IMR-90 (cell line): ENCODE measurements at regions not wholly inside any gene's neighbourhood (a gene's known extent, or its start where the extent isn't known, plus 50 kb on each side); places are given as distances from the start of the nearest gene placed in this dataset.
A peak's percentile ranks its signal among the peaks of the same experiment; 100 is the strongest.

Source experiments
- ATAC-seq: fragments of 200-7000 bp; cut with Tn5 transposase; 2 replicates; pipeline ENCODE4 v1.9.1; 2020; ENCODE audit warnings: low read depth, mild to moderate bottlenecking, moderate library complexity
- BruUV-seq: library from RNA; stranded (reverse); fragments of 400-500 nt; replicated peaks from 2 replicates; lab custom pipeline; 2021; lab: Mats Ljungman, UMichigan
- CTCF ChIA-PET: fragments of 300-600 bp; formaldehyde crosslinking; extraction: SDS; loops from one replicate; lab custom pipeline; 2021; ENCODE audit warnings: antibody characterized with exemption; lab: Yijun Ruan, JAX
- POLR2A ChIA-PET: fragments of 300-600 bp; sonication (Branson Sonifier 250); formaldehyde crosslinking; loops from one replicate; lab custom pipeline; 2022; ENCODE audit warnings: antibody characterized with exemption; ENCODE audit not compliant: unreplicated experiment; lab: Charles Lee
- DNase-seq: peaks from one replicate; pipeline ENCODE4 v3.0.0; 2013
- H2AFZ ChIP-seq: replicated peaks from 2 replicates; pipeline ENCODE3; 2013; ENCODE audit warnings: low read length, mild to moderate bottlenecking; ENCODE audit not compliant: poor library complexity
- H2AK5ac ChIP-seq: 2 replicates; pipeline ENCODE4 v1.6.1; 2013; ENCODE audit warnings: low read depth, low read length, inconsistent platforms
- H2AK9ac ChIP-seq: replicated peaks from 2 replicates; pipeline ENCODE3; 2013; ENCODE audit warnings: mild to moderate bottlenecking, low read depth, low read length, moderate library complexity; ENCODE audit not compliant: poor library complexity
- H2BK120ac ChIP-seq: 2 replicates; pipeline ENCODE4 v1.6.1; 2013; ENCODE audit warnings: low read depth, low read length, inconsistent platforms
- H2BK15ac ChIP-seq: 3 replicates; pipeline ENCODE4 v1.6.1; 2013; ENCODE audit warnings: low read depth, low read length, inconsistent platforms
- H2BK20ac ChIP-seq: 2 replicates; pipeline ENCODE4 v1.6.1; 2013; ENCODE audit warnings: low read depth, mild to moderate bottlenecking, inconsistent platforms, low read length, moderate library complexity
- H2BK5ac ChIP-seq: 2 replicates; pipeline ENCODE4 v1.6.1; 2013; ENCODE audit warnings: mild to moderate bottlenecking, low read depth, low read length, inconsistent platforms; ENCODE audit not compliant: poor library complexity, severe bottlenecking
- H3K14ac ChIP-seq: replicated peaks from 2 replicates; pipeline ENCODE4 v1.6.1; 2013; ENCODE audit warnings: low read depth, low read length, inconsistent platforms
- H3K18ac ChIP-seq: 2 replicates; pipeline ENCODE4 v1.6.1; 2013; ENCODE audit warnings: low read depth, low read length, control low read depth
- H3K23ac ChIP-seq: 2 replicates; pipeline ENCODE4 v1.6.1; 2013; ENCODE audit warnings: low read depth, low read length, inconsistent platforms
- H3K27ac ChIP-seq: 2 replicates; pipeline ENCODE4 v1.5.1; 2013; ENCODE audit warnings: mild to moderate bottlenecking, control low read depth, low read length; ENCODE audit not compliant: insufficient read depth
- H3K27me3 ChIP-seq: 2 replicates; pipeline ENCODE4 v1.6.1; 2013; ENCODE audit warnings: low read length; ENCODE audit not compliant: control insufficient read depth, insufficient read depth
- H3K36me3 ChIP-seq: 2 replicates; pipeline ENCODE4 v1.6.1; 2013; ENCODE audit warnings: low read length, mixed read lengths; ENCODE audit not compliant: control insufficient read depth, insufficient read depth
- H3K4ac ChIP-seq: 2 replicates; pipeline ENCODE4 v1.6.1; 2013; ENCODE audit warnings: low read depth, low read length, inconsistent platforms
- H3K4me1 ChIP-seq: 2 replicates; pipeline ENCODE4 v1.6.1; 2013; ENCODE audit warnings: low read length, mixed read lengths; ENCODE audit not compliant: control insufficient read depth, insufficient read depth
- H3K4me2 ChIP-seq: 2 replicates; pipeline ENCODE4 v1.6.1; 2013; ENCODE audit warnings: low read depth, mild to moderate bottlenecking, control low read depth, low read length, moderate library complexity
- H3K4me3 ChIP-seq: 2 replicates; pipeline ENCODE4 v1.5.1; 2013; ENCODE audit warnings: low read depth, mild to moderate bottlenecking, control low read depth, low read length, moderate library complexity; ENCODE audit not compliant: insufficient read depth
- H3K56ac ChIP-seq: 2 replicates; pipeline ENCODE4 v1.6.1; 2013; ENCODE audit warnings: low read length, inconsistent platforms; ENCODE audit not compliant: insufficient read depth; ENCODE audit errors: extremely low read depth
- H3K79me1 ChIP-seq, 2 experiments: 2 replicates each; pipeline ENCODE4 v1.6.1; 2013; ENCODE audit warnings: low read length in 2 of 2, inconsistent platforms in 1 of 2, low read depth in 1 of 2
- H3K9ac ChIP-seq: 2 replicates; pipeline ENCODE4 v1.6.1; 2013; ENCODE audit warnings: low read depth, low read length, control low read depth
- H3K9me1 ChIP-seq: 2 replicates; pipeline ENCODE4 v1.6.1; 2013; ENCODE audit warnings: low read length, inconsistent platforms; ENCODE audit not compliant: insufficient read depth
- H3K9me3 ChIP-seq: 2 replicates; pipeline ENCODE4 v1.6.1; 2013; ENCODE audit warnings: low read length; ENCODE audit not compliant: control insufficient read depth, insufficient read depth
- H4K20me1 ChIP-seq: 2 replicates; pipeline ENCODE4 v1.6.1; 2013; ENCODE audit warnings: low read length, inconsistent platforms; ENCODE audit not compliant: insufficient read depth
- H4K5ac ChIP-seq: 2 replicates; pipeline ENCODE4 v1.6.1; 2013; ENCODE audit warnings: mild to moderate bottlenecking, low read depth, low read length, control low read depth
- H4K8ac ChIP-seq, 2 experiments: 2 replicates each; pipeline ENCODE4 v1.6.1; 2013; ENCODE audit warnings: low read depth in 2 of 2, low read length in 2 of 2, control low read depth in 1 of 2, inconsistent platforms in 1 of 2
- H4K91ac ChIP-seq: 2 replicates; pipeline ENCODE4 v1.6.1; 2013; ENCODE audit warnings: low read depth, low read length, inconsistent platforms; ENCODE audit not compliant: insufficient read depth
- CEBPB ChIP-seq: IDR thresholded peaks from 2 replicates; pipeline ENCODE4 v1.6.1; 2012; ENCODE audit warnings: low read depth, low read length, improper control_type of control experiment
- MAFK ChIP-seq: IDR thresholded peaks from 2 replicates; pipeline ENCODE4 v1.6.1; 2012; ENCODE audit warnings: low read depth, low read length, improper control_type of control experiment
- POLR2A ChIP-seq: IDR thresholded peaks from 2 replicates; pipeline ENCODE4 v1.6.1; 2012; ENCODE audit warnings: mild to moderate bottlenecking, low read depth, low read length
- SMC3 ChIP-seq: fragments of 150-350 bp; IDR thresholded peaks from 2 replicates; pipeline ENCODE4 v1.6.1; 2016; ENCODE audit warnings: low read depth, mild to moderate bottlenecking, antibody characterized with exemption, low read length, moderate library complexity
- dilution Hi-C: fragments of 300-500 bp; cut with HindIII; formaldehyde crosslinking; loops from one replicate; pipeline ENCODE4 v1.14.3; 2018; ENCODE audit warnings: low sequenced_read_pairs; ENCODE audit not compliant: unreplicated experiment
- in situ Hi-C: fragments of 300-500 bp; cut with MboI; formaldehyde crosslinking; loops from 3 replicates; pipeline ENCODE4 v1.14.3; 2019; ENCODE audit warnings: low sequenced_read_pairs, inconsistent platforms, mixed read lengths
- intact Hi-C: fragments of 100-400 bp; cut with micrococcal nuclease; formaldehyde crosslinking; loops from 2 replicates; pipeline ENCODE4 v1.10.0; 2022
- TF ChIP-seq, protein P1 (sequence below): conservative IDR thresholded peaks from 2 replicates; pipeline ENCODE4 v1.5.1; 2012; ENCODE audit warnings: mild to moderate bottlenecking, low read depth, low read length, improper control_type of control experiment

- no peak overlapping the region for H3K14ac ChIP-seq
- dilution Hi-C loops (no loop called here), intact Hi-C loops (no loop called here), in situ Hi-C loops (no loop called here)
- H2AK5ac ChIP-seq, result no peak overlapping the region
- CTCF ChIA-PET, result no interaction called here
- H4K8ac ChIP-seq, result no peak overlapping the region
- H3K4me2 ChIP-seq, result no peak overlapping the region
- no peak overlapping the region for H2AFZ ChIP-seq
- no peak overlapping the region for H2BK5ac ChIP-seq
- H3K27me3 ChIP-seq, result no peaks in the 10 kb centered on the region
- H3K79me1 ChIP-seq, result no peaks in the 10 kb centered on the region
- no peak overlapping the region for H3K4ac ChIP-seq
- no peak overlapping the region for H3K27ac ChIP-seq
- no peak overlapping the region for H2AK9ac ChIP-seq
- no peak overlapping the region for H2BK20ac ChIP-seq
- H3K4me1 ChIP-seq, result peaks cover 1% of the 10 kb centered on the region; the same call in 1 of the 2 replicates
- no TSS peak for BruUV-seq
- no peak overlapping the region for H4K5ac ChIP-seq
- no peaks in the 10 kb centered on the region for H3K9me3 ChIP-seq
- no peak overlapping the region for H3K4me3 ChIP-seq
- POLR2A ChIA-PET, result no interaction called here
- H3K9ac ChIP-seq, result no peak overlapping the region
- H3K36me3 ChIP-seq, result no peaks in the 10 kb centered on the region
- TF ChIP-seq SMC3, result no peak
- no peak for TF ChIP-seq CEBPB
- no peak for TF ChIP-seq POLR2A
- TF ChIP-seq, protein P1, sequence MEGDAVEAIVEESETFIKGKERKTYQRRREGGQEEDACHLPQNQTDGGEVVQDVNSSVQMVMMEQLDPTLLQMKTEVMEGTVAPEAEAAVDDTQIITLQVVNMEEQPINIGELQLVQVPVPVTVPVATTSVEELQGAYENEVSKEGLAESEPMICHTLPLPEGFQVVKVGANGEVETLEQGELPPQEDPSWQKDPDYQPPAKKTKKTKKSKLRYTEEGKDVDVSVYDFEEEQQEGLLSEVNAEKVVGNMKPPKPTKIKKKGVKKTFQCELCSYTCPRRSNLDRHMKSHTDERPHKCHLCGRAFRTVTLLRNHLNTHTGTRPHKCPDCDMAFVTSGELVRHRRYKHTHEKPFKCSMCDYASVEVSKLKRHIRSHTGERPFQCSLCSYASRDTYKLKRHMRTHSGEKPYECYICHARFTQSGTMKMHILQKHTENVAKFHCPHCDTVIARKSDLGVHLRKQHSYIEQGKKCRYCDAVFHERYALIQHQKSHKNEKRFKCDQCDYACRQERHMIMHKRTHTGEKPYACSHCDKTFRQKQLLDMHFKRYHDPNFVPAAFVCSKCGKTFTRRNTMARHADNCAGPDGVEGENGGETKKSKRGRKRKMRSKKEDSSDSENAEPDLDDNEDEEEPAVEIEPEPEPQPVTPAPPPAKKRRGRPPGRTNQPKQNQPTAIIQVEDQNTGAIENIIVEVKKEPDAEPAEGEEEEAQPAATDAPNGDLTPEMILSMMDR, result no peak
- TF ChIP-seq MAFK, result no peak
- peak; percentile 7 for DNase-seq
- H4K20me1 ChIP-seq, result no peaks in the 10 kb centered on the region
- H3K18ac ChIP-seq, result no peak overlapping the region
- H2BK120ac ChIP-seq, result no peak overlapping the region
- H3K9me1 ChIP-seq, result no peaks in the 10 kb centered on the region
- H4K91ac ChIP-seq, result no peak overlapping the region
- H3K56ac ChIP-seq, result no peak overlapping the region
- ATAC-seq, result peak; percentile 27; the same call in 1 of the 2 replicates
- H3K23ac ChIP-seq, result no peak overlapping the region
- no peak overlapping the region for H2BK15ac ChIP-seq
Measured at GRCh38 chr2:138244501-138244925, 257.1 kb upstream of the SPOPL start.
